NCI-H2196 treated with DMSO at 0.1 percent for 48 hours (cell line): ENCODE measurements at regions not wholly inside any gene's neighbourhood (a gene's known extent, or its start where the extent isn't known, plus 50 kb on each side); places are given as distances from the start of the nearest gene placed in this dataset.

Source experiments
- DNase-seq: peaks from one replicate; lab custom pipeline; 2025; ENCODE audit not compliant: unreplicated experiment; lab: John Stamatoyannopoulos, UW

DNA sequence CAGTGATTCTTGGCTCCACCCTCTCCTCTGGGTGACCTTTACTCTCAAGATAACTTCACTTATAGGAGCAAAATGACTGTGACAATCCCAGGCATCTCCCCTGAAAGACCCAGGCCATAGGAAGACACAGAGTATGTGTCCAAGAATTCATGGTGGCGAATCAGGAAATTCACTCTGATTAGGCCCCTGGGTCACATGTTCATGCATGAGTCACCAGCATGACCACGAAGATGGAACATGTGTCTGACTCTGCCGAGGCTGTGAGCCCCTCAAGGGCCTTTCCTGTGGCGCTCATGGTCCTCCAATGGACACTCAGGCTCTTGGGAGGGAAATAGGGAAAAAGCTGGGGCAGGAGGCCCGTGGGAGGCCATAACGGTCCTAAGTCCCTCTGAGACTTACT, 74.0 kb upstream of the TEX51 start:
- no peak for DNase-seq

DNA sequence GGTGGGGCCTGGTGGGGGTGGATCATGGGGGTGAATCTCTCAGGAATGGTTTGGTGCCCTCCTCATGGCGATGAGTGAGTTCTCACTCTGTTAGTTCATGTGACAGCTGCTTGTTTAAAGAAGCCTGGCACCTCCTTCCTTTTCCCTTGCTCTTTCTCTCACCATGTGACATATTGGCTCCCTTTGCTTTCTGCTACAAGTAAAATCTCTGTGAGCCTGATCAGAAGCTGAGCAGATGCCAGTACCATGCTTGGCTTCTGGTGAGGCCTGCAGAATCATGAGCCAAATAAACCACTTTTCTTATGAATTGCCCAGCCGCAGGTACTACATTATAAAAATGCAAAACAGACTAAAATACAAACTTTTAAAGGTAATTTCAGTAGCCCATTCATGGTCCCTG, 73.4 kb upstream of the TEX51 start:
- no peak for DNase-seq

DNA sequence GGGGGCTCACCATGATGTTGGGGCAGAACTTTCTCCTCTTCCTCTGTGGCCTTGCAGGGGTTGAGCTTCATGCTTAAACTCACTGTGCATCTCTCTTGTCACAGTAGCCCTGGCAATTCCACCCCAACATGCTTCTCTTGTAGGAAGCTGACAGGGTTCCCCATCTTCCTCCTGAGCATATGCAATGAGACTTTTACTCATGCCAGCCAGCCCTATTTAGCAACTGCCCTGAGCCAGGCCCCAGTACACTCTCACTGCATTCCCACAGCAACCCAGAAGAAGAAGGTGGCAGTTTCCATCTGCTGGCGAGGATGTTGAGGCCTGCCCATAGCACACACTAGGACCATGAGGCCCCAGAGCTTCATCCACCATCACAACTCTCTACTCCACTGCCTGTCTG, 72.2 kb upstream of the TEX51 start:
- DNase-seq, result no peak

DNA sequence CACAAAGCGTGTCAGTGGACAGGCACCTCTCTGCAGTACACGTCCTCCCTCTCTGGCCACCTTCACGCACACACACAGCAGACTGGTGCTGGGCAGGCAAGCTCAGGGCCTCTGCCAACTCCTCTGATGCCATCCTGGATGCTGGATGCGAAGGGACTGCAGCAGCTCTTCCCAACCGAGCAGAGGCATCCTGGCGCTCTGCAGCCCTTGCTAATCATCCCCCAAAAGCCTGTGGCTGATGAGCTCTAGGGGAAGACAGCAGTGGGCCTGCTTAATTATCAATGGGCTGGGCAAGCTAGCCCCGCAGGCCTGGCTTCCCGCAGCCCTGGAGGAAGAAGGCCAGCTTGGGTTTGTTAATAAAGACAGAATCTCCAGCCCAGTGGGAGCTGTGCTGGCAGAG, 71.3 kb upstream of the TEX51 start:
- DNase-seq, result no peak

DNA sequence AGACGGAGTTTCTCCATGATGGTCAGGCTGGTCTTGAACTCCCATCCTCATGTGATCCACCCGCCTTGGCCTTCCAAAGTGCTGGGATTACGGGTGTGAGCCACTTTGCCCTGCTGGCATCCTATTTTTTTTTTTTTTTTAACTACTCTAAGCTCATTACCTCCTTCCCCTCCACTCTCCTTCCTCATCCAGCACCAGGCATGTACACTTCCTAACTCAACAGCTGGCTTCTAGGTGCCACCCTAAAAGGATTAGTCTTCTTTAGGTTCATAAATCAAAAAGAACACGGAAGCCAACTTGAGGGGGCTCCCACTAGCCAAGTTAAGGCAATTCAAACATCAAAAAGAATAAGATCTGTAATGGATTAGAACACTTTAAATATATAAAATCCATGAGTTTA, 70.6 kb upstream of the TEX51 start:
- no peak for DNase-seq

DNA sequence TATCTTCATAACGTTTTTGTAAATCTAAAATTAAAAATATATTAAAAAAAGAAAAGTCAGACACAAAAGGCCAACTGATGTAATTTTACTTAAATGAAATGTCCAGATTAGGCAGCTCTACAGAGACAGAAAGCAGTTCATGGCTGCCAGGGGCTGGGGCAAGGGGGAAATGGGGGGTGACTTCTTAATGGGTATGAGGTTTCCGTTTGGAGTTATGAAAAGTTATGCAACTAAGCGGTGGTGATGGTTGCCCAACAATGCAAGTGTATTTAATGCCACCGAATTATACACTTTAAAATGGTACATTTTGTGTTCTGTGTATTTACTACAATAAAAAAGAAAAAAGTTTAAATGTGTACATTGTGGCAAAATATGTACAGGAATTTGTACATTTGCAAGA, 70.2 kb upstream of the TEX51 start:
- no peak for DNase-seq

DNA sequence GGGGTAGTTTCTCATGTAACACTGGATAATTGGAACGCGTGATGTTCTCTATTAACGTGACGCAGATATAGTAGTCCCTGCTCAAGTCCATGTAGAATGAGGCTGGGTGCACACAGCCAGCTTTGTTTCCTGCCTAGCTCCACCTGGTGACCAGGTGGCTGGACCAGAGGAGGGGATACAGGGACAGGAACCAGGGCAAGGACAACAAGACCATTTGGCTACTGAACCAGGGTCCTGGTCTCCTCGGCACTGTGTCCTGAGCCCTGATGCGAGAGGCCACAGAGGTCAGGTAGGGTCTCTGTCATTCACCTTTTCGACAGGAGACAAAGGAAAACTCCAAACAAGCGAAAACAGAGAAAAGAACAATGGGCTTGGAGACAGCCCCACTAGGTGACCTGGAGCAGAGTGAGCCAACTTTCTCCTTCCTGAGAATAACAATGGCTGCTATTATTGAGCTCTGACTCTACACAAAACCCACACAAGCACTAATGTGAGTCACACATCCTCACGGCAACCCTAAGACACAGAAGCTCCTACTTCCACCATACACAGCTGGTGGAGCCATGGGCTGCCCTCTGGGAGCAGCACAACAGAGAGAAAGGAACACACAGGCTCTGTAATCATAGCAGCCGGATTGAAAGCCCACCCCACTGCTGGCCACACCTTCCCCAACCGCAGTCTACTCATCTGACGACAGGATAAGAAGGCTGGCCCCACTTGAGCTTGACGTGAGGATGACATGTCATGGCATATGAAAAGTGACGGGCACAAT, 67.3 kb upstream of the TEX51 start:
- no peak for DNase-seq

DNA sequence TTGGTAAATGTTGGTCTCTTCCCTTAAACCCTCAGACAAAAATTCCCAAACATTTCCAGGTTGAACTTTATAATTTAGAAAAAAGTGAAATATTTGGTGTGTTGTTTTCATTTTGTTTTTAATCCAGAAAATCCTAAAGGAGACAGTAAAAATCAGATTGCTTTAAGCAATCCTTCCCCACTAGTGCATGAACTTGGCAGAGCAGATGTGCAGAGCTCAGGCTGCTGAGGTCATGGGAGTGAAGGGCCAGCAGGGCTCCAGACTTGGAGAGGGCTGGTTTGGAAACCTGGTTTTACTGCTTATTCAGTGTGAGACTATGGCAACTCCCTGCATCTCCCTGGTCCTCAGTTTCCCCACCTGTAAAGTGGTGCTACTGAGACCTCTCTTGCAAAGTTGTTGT, 66.7 kb upstream of the TEX51 start:
- no peak for DNase-seq

DNA sequence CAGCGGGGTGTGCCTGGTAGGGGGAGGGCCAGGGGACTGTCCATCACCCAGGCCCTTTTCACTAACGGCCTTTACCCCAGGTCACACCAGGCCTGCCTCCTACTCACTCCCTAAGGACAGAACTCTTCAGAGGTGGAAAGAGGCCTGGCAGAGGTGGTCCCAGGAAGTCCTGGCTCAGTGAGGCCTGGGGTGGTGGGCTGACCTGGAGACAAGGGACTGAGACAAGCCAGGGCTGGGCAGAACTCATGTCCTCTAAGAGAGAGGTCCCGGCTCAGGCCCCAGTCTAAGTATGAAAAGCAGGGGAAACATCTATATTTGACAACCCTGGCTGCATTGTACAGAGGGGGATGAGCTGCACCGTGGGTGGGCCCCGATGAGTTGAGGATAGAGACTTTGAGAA, 65.9 kb upstream of the TEX51 start:
- DNase-seq, result no peak

DNA sequence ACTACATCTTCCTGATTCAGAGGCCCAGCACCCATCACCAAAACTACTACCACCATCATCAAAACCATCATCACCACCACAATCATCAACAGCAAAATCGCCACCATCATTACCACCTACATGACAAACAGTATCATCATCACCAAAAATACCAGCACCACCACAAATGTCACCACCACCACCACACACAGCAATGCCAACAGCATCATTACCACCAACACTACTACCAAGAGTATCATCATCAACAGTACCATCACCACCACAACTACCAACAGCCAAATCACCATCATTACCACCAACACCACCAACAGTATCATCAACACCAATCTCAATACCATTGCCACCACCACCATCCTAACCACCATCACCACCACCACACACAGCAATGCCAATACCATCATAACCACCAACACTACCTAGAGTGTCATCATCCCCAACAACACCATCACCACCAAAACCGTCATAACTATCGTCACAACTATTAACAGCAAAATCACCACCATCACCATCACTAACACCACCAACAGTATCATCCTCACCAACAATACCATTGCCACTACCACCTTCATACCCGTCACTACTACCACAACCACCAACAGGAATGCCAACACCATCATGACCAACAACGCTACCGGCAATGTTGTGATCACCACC, 64.6 kb upstream of the TEX51 start:
- DNase-seq, result no peak

DNA sequence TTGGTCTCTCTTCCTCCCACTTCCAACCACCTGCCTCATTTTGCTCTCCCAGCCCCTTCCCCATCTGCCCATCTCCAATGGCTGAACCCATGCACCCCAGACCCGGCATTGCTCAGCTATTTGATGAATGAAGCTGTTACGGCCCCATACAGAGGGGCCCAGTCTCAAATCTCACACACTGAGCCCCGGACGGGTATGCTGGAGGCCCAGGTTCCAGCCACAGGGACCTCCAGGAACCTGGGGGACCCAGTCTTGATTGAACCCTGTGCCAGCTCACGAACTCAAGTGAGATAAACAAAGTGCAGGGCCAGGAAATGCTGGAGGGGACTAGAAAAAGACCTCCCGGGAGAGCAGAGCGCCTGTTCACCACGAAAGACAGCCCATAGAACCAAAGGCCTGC, 63.4 kb upstream of the TEX51 start:
- no peak for DNase-seq

DNA sequence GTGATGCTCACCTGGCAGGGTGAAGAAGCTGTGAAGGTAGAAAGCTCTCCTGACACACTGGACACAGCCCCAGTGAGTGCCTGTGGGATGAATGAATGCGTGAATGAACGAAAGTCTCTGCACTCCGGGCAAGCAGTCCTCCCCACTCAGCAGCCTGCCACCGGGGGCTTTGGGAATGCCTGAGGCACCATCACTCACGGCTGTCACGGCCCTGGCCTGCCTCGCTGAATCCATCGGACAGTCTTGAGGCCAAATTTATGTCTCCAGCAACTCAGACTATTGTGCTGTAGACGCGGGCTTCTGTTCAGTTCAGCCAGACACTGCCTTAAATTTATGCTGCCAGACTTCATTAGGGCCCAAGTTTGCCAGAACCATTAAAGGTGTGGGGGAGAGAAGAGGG, 62.9 kb upstream of the TEX51 start:
- DNase-seq, result no peak

DNA sequence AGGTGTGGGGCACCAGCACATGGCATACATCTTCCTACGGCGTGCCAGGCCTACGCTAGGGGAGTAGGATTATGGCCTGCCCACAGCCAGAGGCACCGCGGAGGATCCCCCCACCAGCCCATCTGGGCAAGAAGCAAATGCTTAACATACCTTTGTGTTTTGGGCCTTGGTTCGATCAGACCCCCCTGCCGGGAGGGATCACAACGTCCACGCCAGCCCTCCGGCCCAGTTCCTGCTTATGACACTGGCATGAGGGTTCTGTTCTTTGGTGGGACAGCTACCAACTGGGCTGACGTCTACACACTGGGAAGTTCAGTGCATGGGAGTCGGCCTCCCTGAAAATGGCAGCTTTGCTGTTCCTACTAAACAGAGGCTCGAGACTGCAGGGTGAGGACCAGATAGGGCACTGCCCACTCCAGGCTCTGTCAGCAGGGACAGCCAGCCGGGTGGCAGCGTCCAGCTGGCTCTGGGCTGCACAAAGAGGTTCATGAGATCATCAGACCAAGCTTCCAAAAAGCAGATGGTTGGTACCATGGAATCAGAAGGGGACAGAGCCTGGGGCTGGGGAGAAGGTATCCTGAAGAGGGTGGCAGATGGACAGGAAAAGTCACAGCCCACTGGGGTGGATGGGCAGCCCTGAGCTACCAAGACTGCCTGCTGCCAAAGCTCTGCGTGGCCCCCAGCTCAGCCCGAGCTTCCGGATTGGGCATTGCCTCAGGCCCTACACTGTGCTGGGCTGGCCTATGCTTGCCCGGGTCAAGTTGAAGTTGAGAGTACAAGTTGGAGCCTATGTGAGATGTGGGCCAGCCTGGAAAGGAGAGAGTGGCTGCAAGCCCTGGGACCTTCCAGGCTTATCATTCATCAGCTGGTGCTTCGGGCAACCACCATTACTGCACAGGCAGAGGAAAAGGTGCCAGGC, 61.7 kb upstream of the TEX51 start:
- no peak for DNase-seq

DNA sequence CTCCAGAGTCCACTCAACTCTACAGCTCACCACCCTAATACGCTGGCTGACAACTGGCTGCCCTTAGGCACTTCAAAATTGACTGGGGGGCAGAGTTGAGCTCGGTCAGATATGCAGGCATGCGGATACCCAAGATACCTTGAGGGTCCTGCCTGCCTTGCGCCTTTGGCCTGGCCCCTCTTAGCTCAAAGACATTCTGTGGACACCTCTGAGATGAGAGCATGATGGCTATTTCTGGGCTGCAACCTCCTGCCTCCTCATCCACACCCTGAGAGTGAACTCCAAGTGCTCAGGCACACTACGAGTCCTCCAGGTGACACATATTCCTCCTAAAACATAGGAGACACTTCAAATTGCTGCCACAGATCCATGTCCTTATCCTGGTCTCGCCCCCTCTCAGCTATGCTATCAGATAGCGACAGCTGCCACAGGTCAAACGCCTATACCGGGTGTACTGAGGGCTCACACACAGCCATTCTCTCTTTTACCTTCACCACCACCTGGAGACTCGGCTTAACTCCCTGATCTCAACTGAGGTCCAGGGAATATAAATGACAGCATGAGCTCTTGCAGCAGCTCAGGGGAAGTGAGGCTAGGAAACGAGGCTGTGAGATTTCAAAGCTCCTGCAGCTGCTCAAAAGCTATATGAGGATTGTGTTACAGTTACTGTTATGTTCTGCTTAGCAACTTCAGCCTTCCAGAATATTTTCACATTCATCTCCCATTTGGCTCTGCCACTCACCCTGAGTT, 60.5 kb upstream of the TEX51 start:
- DNase-seq, result no peak

DNA sequence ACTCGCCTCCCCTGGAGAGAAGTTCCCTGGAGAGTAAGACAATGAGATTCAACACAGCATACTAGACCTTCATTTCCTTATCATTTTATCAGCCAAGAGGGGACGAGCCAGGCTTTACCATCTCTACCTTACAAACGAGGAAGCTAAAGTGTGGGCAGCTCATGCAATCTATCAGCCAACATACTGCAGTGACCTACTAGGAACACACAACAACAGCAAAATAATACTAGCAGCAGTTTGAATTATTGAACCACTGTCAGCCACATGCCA, 60.0 kb upstream of the TEX51 start:
- DNase-seq, result no peak

DNA sequence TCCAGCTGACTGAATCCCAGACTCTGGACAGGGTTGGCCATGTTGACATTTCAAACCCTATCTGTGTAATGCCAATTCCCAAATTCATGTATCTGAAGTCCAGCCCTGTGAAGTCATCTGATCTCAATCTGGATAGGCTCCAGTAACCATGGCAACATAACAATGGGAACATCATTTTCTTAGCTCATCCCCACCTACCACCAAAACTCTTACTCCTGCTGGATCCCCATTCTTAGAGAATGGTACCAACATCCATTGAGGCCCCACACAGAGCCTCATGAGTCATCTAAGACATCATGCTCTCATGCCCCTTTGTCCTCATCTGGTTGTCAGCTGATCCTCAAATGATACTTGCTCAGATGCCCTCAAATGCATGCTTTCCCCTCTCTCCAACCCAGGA, 58.9 kb upstream of the TEX51 start:
- no peak for DNase-seq

DNA sequence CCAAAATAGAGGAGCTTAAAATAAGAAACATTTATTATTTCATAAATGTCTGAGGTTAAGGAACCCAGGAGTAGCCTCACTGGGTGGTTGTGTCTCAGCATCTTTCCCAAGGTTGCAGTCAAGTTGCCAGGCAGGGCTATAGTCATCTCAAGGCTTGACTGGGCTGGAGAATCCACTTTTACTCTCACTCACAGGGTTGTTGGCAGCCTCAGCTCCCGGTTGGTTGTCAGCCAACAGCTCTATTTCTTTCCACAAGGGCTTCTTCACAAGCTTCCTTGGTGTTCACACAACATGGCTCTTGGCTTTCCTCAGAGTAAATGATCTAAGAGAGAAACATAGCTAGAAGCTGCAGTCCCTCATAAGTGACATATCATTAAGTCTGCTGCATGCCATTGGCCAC, 55.6 kb upstream of the TEX51 start:
- DNase-seq, result no peak

DNA sequence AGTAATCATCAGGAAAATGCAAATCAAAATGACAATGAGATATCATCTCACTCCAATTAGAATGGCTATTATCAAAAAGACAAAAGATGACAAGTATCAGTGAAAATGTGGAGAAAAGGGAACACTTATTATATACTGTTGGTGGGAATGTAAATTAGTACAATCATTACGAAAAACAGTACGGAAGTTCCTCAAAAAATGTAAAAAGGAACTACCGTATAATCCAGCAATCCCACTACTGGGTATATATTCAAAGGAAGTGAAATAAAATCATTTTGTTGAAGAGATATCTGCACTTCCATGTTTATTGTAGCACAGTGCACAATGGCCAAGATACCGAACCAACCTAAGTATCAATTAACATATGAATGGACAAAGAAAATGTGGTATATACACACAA, 52.4 kb upstream of the TEX51 start:
- DNase-seq, result no peak
